ENCODE measurements at regions not wholly inside any gene's neighbourhood (a gene's known extent, or its start where the extent isn't known, plus 50 kb on each side); places are given as distances from the start of the nearest gene placed in this dataset.

DNA sequence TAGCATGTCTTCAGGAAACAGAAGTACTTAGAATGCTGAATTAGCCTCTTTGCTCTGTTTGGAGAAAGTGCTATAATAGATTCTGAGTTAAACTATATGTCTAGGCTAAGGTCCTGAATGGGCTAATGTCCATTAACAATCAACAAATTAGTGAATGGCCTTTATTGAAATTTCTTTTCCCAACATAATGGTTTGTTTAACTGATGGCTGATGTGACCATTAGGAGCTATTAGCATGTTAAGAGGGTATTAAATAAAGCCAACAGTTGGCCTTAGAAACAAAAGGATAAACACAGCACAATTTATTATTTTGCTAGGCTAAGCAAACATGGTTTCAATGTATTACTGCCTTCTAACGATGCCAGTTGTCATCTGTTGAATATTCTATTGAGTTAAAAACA, 234.3 kb upstream of the HS3ST5 start:
- no peak for DNase-seq (ENCODE audit: low spot score)

- no peak for DNase-seq (ENCODE audit: low spot score)
Measured at GRCh38 chr6:114576330-114576729, 233.5 kb upstream of the HS3ST5 start.

GRCh38 chr6:114569669-114570068, 226.8 kb upstream of the HS3ST5 start:
- no peak for DNase-seq (ENCODE audit: low spot score)

DNA sequence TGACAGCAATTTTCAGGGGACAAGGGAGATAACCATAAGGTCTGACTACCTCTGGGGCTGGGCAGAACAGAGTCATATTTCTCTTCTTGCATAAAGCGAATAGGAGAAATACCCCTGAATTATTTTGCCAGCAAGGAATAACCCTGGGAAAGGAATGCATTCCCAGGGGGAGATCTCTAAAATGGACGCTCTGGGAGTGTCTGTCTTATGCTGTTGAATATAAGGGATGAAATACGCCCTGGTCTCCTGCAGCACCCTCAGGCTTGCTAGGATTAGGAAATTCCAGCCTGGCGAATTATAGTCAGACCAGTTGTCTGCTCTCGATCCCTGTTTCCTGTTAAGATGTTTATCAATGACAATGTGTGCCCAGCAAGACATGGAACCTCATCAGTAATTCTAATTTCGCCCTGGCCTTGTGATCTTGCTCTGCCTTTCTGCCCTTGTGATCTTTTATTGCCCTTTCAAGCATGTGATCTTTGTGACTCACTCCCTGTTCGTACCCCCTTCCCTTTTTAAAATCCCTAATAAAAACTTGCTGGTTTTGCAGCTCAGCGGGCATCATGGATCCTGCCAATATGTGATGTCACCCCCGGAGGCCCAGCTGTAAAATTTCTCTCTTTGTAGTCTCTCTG, 221.6 kb upstream of the HS3ST5 start:
- no peak for DNase-seq (ENCODE audit: low spot score)

DNA sequence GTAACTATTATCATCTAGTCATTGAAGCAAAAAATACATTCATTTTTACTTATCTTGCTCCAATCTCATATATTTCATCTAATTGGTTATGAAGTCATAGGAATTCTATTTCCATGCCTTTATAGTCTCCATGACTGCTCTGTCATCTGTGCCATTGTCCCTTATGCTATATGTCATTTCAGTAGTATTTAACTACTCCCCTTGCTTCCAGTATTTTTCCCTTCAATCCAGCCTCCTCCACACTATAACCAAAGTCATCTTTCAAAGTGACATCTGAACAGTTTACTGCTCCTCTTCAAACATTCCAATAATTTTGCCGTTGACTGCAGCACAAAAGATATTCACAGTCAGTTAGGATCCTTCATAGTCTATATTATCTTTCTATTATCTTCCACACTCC, 216.6 kb upstream of the HS3ST5 start:
- DNase-seq (ENCODE audit: low spot score), result no peak

DNA sequence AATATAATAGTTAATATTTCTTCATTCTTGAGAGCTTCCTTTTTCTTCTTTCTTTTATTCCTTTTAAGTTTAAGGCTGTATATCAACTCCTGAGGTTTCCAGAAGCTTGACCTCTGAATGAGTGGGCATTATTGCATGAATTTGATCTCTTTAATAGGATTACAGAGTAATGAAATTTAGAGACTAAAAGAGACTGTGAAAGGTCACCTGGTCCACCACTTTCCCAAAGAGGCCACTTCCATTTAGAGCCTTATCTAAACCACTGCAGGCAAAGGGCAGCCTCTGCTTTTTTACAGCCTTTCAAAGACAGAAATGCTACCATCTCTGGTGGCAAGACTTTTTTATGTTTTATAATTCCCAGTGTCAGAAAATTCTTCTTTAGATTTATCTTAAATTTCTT, 215.3 kb upstream of the HS3ST5 start:
- no peak for DNase-seq (ENCODE audit: low spot score)

- no peak for DNase-seq (ENCODE audit: low spot score)
Measured at GRCh38 chr6:114556846-114557488, 214.1 kb upstream of the HS3ST5 start.

GRCh38 chr6:114550316-114550715, 207.5 kb upstream of the HS3ST5 start:
- DNase-seq (ENCODE audit: low spot score), result no peak

GRCh38 chr6:114543696-114544095, 200.9 kb upstream of the HS3ST5 start:
- DNase-seq (ENCODE audit: low spot score), result no peak

DNA sequence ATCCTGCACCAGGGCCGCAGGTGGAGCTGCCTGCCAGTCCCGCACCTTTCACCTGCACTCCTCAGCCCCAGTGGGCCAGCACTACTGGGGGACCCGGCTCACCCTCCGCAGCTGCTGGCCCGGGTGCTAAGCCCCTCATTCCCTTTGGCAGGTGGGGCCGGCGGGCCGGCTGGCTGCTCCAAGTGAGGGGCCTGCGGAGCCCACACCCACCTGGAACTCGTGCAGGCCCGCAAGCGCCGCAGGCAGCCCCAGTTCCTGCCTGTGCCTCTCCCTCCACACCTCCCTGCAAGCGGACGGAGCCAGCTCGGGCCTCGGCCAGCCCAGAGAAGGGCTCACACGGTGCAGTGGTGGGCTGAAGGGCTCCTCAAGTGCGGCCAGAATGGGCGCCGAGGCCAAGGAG, 199.0 kb upstream of the HS3ST5 start:
- DNase-seq (ENCODE audit: low spot score), result no peak

DNA sequence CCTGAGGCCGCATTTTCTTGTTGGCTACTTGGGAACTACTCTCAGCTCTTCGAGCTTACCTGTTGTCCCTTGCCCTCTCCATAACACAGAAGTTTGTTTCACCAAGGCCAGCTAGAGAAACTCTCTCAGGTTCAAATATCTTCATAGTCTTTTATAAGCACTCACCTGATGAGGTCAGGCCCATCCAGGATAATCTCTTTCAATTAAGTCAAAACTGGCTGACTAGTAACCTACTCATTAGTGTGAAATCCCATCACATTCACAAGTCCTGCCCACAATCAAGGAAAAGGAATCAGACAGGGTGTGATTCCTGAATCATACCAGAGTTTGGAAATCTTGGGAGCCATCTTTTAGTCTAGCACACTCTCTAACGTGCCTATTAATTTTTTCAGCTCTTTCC, 195.2 kb upstream of the HS3ST5 start:
- DNase-seq (ENCODE audit: low spot score), result no peak

DNA sequence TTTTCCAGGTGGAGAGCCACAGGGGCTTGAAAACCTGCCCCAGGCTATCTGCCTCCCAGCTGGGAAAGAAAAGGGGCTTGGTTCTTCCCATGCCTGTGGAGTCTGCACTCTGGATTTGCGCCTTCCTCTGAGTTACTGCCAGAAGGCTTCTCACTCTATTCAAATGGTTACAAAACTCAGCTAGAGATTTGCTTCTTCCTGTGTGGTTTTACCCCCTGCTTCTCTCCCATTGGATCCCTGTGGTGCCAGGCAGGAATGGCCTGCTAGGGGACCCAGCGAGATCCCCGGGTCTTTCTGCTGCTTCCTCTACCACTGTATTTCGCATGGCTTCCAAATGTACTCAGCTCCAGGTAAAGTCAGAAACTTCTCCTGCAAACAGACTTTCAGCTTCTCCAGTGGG, 192.0 kb upstream of the HS3ST5 start:
- DNase-seq (ENCODE audit: low spot score), result no peak

DNA sequence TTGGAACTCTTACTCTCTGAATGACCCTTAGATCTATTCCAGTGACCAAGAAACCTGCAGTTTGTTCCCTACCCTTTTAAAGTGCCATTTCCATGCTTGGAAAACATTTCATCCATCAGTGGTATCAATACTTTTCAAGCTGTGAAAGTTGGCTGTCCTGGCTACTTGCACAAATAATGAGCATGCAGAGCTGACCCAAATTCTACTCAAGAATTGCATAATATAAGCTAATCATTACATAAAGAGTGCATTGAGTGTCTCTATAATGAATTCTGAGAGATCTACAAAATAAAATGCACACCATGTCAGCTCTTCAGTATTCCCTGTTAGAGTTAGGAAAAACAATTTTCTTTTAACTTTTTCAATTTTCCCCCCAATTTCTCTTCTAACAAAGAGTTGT, 181.3 kb upstream of the HS3ST5 start:
- DNase-seq (ENCODE audit: low spot score), result no peak

- no peak for DNase-seq (ENCODE audit: low spot score)
Measured at GRCh38 chr6:114523508-114523907, 180.7 kb upstream of the HS3ST5 start.

- DNase-seq (ENCODE audit: low spot score), result no peak
Measured at GRCh38 chr6:114521926-114522325, 179.1 kb upstream of the HS3ST5 start.

- DNase-seq (ENCODE audit: low spot score), result no peak
Measured at GRCh38 chr6:114520976-114521375, 178.2 kb upstream of the HS3ST5 start.

GRCh38 chr6:114514170-114514569, 171.3 kb upstream of the HS3ST5 start:
- no peak for DNase-seq (ENCODE audit: low spot score)

DNA sequence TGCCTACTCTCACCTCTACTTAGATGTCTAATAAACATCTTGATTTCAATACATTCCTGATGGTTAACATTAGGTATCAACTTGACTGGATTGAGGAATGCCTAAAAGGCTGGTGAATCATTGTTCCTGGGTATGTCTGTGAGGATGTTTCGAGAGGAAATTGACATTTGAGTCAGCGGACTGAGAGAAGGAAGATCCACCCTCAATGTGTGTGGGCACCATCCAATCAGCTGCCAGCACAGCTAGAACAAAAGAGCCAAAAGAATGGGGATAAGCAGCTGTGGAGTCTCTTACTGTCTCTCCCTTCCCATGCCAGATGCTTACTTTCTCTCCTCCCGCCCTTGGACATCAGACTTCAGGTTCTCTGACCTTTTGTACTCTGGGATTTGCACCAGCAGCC, 128.6 kb upstream of the HS3ST5 start:
- no peak for DNase-seq (ENCODE audit: low spot score)

DNA sequence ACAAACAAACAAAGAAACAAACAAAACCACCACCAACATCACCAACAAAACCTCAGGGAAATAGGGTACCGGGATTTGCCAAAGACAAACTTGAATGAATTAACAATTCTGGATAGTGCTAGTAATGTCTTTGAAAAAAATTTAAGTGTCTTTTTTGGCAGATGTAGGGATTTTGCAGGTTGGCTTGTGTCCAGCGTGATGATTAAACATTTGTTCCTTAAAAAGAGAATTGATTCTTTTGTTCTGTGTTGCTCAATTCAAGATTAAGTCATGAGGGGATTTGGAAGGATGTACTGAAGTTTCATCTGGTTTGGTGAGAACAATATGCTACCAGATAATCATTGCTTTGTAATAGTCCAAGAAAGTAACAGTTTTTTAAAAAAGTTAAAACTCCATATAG, 125.1 kb upstream of the HS3ST5 start:
- no peak for DNase-seq (ENCODE audit: low spot score)

GRCh38 chr6:114465511-114465910, 122.7 kb upstream of the HS3ST5 start:
- DNase-seq (ENCODE audit: low spot score), result no peak

GRCh38 chr6:114453737-114454276, 111.0 kb upstream of the HS3ST5 start:
- DNase-seq (ENCODE audit: low spot score), result no peak

DNA sequence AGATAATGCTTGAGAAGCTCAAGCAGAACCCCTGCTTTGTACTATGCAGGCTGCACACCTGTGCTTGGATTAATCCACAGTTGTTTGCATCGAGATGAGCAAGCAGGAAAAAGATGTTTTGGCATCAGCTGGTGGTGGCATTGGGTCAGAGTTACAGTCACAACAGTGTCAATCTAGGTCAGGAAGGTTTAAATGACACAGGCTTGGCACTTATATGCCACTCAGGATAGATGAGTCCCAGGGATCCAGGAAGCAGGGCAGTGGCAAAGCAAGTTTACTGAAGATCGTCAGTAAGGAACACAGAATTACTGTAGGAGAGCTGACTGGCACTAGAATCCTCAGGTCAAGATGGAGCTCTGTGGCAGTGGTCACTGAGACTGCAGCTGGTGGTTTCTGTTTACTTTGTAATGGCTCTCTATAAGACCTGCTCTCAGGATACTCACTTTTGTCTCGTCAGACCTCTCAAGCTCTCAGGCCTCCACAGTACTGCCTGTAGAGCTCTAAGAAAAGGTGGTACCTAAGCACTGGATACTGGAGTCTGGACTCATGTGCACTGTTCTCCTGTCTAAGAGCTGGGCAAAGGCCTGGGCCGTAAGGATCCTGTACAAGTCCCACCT, 110.1 kb upstream of the HS3ST5 start:
- no peak for DNase-seq (ENCODE audit: low spot score)

- DNase-seq (ENCODE audit: low spot score), result no peak
Measured at GRCh38 chr6:114450631-114451030, 107.8 kb upstream of the HS3ST5 start.

Data from mesenteric fat pad (tissue), 1 donor.